HG03103 (cell line): ENCODE measurements at regions not wholly inside any gene's neighbourhood (a gene's known extent, or its start where the extent isn't known, plus 50 kb on each side); places are given as distances from the start of the nearest gene placed in this dataset.
"Not testable (repeated sequence)": the region's sequence is repeated elsewhere in the genome, so short reads cannot be mapped to it uniquely, and the experiment has no call there.

Experiments used
- ATAC-seq: cut with Tn5 transposase; IDR thresholded peaks from one replicate; pipeline ENCODE4 v1.9.1; 2021; ENCODE audit warnings: low read depth; ENCODE audit not compliant: unreplicated experiment

- ATAC-seq: no peak
Observed at GRCh38 chr7:85688712-85689111, 501.9 kb upstream of the SEMA3D start.

- no peak for ATAC-seq
Observed at GRCh38 chr7:85686401-85687181, 499.7 kb upstream of the SEMA3D start.

- ATAC-seq: no peak
Observed at GRCh38 chr7:85685901-85686300, 499.0 kb upstream of the SEMA3D start.

GRCh38 chr7:85682833-85683620 is 496.2 kb upstream of the SEMA3D start:
- ATAC-seq: no peak

DNA sequence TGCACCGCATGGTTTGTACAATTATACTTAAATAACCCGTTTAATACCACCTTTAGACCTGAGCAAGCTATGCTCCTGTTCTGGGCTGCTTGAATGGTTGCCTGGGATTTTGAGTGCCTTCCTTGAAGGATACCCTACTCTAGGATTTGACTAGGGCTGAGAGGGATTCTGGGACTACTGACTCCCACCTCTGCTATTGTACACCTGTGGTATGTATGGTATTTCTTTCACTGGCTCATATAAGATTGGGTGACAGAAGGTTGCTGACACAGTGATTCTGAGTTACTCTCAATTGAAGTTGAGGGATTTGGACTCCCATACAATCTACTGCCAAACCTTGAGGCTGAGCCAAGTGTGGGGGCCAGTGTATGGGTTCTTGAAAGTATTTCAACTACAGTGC is 494.4 kb upstream of the SEMA3D start:
- ATAC-seq: no peak

- ATAC-seq: not testable (repeated sequence)
Observed at GRCh38 chr7:85675093-85675492, 488.2 kb upstream of the SEMA3D start.

DNA sequence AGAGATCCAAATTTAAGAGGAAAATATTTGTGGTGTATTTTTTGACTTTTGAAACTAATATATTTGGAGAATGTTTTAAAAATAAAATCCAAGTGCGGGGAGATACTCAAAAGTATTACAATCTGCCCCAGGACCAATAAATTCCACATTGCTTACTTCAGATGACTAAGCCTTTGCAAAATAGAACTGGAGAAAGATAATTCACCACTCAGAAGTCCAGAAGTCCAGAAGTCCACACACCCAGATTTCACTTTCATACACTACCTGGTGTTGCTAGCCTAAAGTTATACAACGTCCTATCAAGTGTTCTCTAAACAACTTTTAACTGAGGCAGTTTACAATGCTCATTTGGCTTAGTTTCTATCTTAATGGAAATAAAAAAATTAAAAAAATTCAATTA is 487.0 kb upstream of the SEMA3D start:
- ATAC-seq: no peak

GRCh38 chr7:85669225-85669624 is 482.4 kb upstream of the SEMA3D start:
- ATAC-seq: no peak

GRCh38 chr7:85664341-85664740 is 477.5 kb upstream of the SEMA3D start:
- no peak for ATAC-seq

- ATAC-seq: no peak
Observed at GRCh38 chr7:85659364-85659763, 472.5 kb upstream of the SEMA3D start.

- no peak for ATAC-seq
Observed at GRCh38 chr7:85655252-85655651, 468.4 kb upstream of the SEMA3D start.

DNA sequence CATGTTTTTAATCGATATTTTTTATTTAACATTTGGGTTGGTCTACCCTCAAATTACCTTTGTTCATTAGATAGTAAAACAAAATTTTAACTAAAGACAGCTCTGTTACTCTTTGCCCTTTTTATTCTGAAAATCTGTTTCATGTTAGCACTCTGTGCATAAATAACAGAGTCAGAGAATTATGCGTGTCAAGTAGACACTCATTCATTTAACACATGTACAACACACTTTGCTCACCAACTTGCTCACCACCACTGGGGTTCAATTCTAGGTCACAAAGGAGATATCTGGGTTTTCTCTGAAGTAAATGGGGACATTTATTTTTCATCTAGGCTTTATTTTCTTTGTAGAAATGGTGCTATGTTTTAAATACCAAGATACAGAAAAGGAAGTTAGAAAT is 457.4 kb upstream of the SEMA3D start:
- ATAC-seq: no peak

- ATAC-seq: no peak
Observed at GRCh38 chr7:85641331-85641730, 454.5 kb upstream of the SEMA3D start.

DNA sequence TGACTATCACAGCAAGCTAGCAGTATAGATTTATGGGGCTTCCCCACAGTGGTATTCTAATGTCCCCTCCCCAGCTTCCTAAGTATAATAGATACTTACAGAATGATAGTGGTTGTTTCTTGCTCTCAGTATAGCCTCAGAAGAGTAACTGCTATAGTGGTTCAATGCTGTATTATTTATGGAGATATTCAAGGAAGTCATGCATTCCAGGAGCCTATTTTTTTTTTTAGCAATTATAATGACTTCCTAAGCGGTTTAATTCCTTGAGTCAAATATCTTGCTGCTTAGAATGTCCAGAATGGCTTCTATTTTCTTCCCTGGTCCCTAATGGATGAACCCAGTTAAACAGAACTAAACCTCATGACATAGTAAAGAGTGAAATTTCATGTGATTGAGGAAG is 451.5 kb upstream of the SEMA3D start:
- no peak for ATAC-seq

- ATAC-seq: no peak
Observed at GRCh38 chr7:85634951-85635350, 448.1 kb upstream of the SEMA3D start.

GRCh38 chr7:85630904-85631600 is 444.2 kb upstream of the SEMA3D start:
- no peak for ATAC-seq

GRCh38 chr7:85627791-85628586 is 441.1 kb upstream of the SEMA3D start:
- no peak for ATAC-seq

- no peak for ATAC-seq
Observed at GRCh38 chr7:85622059-85622458, 435.2 kb upstream of the SEMA3D start.

- no peak for ATAC-seq
Observed at GRCh38 chr7:85620936-85621685, 434.3 kb upstream of the SEMA3D start.

DNA sequence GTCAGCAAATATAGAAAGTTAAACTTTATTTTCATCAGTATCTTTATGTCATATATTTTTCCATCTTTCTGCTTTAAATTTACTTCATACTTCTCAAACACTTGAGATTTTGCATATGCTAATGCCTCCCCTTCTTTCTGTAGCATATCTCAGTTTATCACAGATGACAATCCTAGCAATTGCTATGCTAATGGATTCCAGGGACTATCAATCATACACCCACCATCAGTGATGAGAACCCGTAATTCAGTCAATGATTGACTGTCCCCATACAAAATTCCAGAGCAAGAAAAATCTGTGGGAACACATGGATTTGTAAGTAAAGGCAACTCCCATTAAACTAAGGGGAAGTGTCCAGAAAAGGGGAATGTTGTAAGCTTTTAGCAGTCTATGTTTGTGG is 432.4 kb upstream of the SEMA3D start:
- ATAC-seq: no peak
